Pons (tissue), 1 donor: ENCODE measurements at regions not wholly inside any gene's neighbourhood (a gene's known extent, or its start where the extent isn't known, plus 50 kb on each side); places are given as distances from the start of the nearest gene placed in this dataset.
"Not testable (repeated sequence)": the region's sequence is repeated elsewhere in the genome, so short reads cannot be mapped to it uniquely, and the experiment has no call there.

Source experiments
- DNase-seq: peaks from one replicate; pipeline ENCODE4 v3.0.0-alpha.2; 2016; ENCODE audit warnings: low spot score

- DNase-seq = no peak
These were observed 98.1 kb downstream of the CCDC71L start for GRCh38 chr7:106562711-106563366.

GRCh38 chr7:106561666-106562411, 99.1 kb downstream of the CCDC71L start:
- no peak for DNase-seq

- no peak for DNase-seq
These were observed 99.8 kb downstream of the CCDC71L start for GRCh38 chr7:106561151-106561550.

GRCh38 chr7:106560482-106560881, 100.5 kb downstream of the CCDC71L start:
- DNase-seq = no peak

- DNase-seq = not testable (repeated sequence)
These were observed 104.7 kb downstream of the CCDC71L start for GRCh38 chr7:106556244-106556643.

GRCh38 chr7:106554623-106555022, 106.3 kb downstream of the CCDC71L start:
- DNase-seq = not testable (repeated sequence)

- no peak for DNase-seq
These were observed 107.5 kb downstream of the CCDC71L start for GRCh38 chr7:106553446-106553836.

GRCh38 chr7:106552645-106553445, 108.1 kb downstream of the CCDC71L start:
- DNase-seq = peak; percentile 78

- DNase-seq = no peak
These were observed 109.0 kb downstream of the CCDC71L start for GRCh38 chr7:106551936-106552335.

- DNase-seq = no peak
These were observed 112.5 kb downstream of the CCDC71L start for GRCh38 chr7:106548491-106548890.

GRCh38 chr7:106545275-106545674, 115.7 kb downstream of the CCDC71L start:
- DNase-seq = no peak

GRCh38 chr7:106543221-106543757, 117.7 kb downstream of the CCDC71L start:
- DNase-seq = no peak

GRCh38 chr7:106542550-106543220, 118.3 kb downstream of the CCDC71L start:
- peak; percentile 40 for DNase-seq

GRCh38 chr7:106538638-106539037, 122.3 kb downstream of the CCDC71L start:
- no peak for DNase-seq

GRCh38 chr7:106537119-106537518, 123.8 kb downstream of the CCDC71L start:
- DNase-seq = no peak

- DNase-seq = no peak
These were observed 124.9 kb downstream of the CCDC71L start for GRCh38 chr7:106536079-106536478.

GRCh38 chr7:106535234-106535932, 125.6 kb downstream of the CCDC71L start:
- no peak for DNase-seq

- no peak for DNase-seq
These were observed 126.6 kb downstream of the CCDC71L start for GRCh38 chr7:106534271-106534846.

- not testable (repeated sequence) for DNase-seq
These were observed 130.8 kb downstream of the CCDC71L start for GRCh38 chr7:106530183-106530582.

- not testable (repeated sequence) for DNase-seq
These were observed 134.3 kb downstream of the CCDC71L start for GRCh38 chr7:106526617-106527016.

GRCh38 chr7:106524690-106525059, 136.3 kb downstream of the CCDC71L start:
- no peak for DNase-seq
